ENCODE measurements at regions not wholly inside any gene's neighbourhood (a gene's known extent, or its start where the extent isn't known, plus 50 kb on each side); places are given as distances from the start of the nearest gene placed in this dataset.

DNA sequence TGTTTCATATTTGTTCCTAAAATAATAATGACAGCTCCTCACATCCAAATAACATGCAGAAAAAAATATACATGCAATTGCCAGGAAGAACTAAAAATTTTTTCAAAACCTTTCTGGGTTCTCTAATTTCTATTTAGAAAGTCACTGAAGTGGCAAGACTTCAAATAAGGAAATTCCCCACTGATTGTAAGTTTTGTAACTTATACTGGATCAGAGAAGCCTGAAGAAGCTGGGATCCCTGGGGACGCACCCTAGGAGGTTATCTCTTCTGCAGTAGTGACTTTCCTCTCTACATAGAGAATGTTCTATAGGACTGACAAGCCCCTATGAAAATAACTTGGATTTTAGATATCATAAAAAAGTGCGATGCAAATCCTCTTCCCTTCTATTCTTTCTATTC, 182.6 kb downstream of the MRPL39 start:
- Histone ChIP-seq H3K79me2 (ENCODE audit: insufficient read depth, low read length) (no peaks in the 10 kb centered on the region), H3K9me3 (ENCODE audit: insufficient read depth, low read depth, low read length) (no peaks in the 10 kb centered on the region), H3K27me3 (ENCODE audit: insufficient read depth, low read length, poor library complexity, severe bottlenecking) (no peaks in the 10 kb centered on the region), H3K4me1 (ENCODE audit: insufficient read depth, low read length, poor library complexity, severe bottlenecking) (peaks cover 7% of the 10 kb centered on the region), H3K9ac (ENCODE audit: low read depth, low read length, poor library complexity, severe bottlenecking) (no peak overlapping the region), H3K9me2 (replicated peaks; ENCODE audit: low read depth, low read length) (no peaks in the 10 kb centered on the region), H3F3A (ENCODE audit: low read depth) (no peaks in the 10 kb centered on the region), H2AFZ (ENCODE audit: low read length) (no peak overlapping the region), H3K4me3 (ENCODE audit: low read length, poor library complexity, severe bottlenecking) (no peak overlapping the region), H3K36me3 (ENCODE audit: insufficient read depth, low read length) (no peaks in the 10 kb centered on the region), H3K4me2 (ENCODE audit: low read depth, low read length, poor library complexity, severe bottlenecking) (no peak overlapping the region), H4K20me1 (ENCODE audit: insufficient read depth, low read length, poor library complexity, severe bottlenecking) (no peaks in the 10 kb centered on the region)
- TF ChIP-seq, protein P1, sequence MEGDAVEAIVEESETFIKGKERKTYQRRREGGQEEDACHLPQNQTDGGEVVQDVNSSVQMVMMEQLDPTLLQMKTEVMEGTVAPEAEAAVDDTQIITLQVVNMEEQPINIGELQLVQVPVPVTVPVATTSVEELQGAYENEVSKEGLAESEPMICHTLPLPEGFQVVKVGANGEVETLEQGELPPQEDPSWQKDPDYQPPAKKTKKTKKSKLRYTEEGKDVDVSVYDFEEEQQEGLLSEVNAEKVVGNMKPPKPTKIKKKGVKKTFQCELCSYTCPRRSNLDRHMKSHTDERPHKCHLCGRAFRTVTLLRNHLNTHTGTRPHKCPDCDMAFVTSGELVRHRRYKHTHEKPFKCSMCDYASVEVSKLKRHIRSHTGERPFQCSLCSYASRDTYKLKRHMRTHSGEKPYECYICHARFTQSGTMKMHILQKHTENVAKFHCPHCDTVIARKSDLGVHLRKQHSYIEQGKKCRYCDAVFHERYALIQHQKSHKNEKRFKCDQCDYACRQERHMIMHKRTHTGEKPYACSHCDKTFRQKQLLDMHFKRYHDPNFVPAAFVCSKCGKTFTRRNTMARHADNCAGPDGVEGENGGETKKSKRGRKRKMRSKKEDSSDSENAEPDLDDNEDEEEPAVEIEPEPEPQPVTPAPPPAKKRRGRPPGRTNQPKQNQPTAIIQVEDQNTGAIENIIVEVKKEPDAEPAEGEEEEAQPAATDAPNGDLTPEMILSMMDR (conservative IDR thresholded peaks at IDR 0.05; ENCODE audit: low read length) = no peak
- no peak for TF ChIP-seq EZH2phosphoT487 (IDR thresholded peaks at IDR 0.05; ENCODE audit: borderline replicate concordance)

DNA sequence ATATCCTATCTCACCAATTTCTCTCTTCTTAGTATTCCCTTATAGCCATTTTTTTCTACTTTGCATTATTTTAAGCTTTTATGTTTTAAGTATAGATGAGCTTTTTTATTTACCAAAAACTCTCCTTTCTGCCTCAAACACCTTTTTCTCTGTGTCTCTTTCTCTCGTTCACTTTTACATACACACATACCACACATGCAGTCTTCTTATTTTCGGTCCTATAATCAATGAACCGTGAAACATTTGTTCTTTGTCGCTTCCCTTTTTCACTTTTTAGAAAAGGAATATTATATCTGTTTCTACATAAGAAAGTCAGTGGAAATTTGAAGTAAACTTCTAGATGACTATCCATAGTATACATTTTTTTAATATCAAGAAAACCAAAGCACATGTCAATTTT, 183.2 kb downstream of the MRPL39 start:
- no peaks in the 10 kb centered on the region for H3K9me3 ChIP-seq (ENCODE audit: insufficient read depth, low read depth, low read length)
- H3K79me2 ChIP-seq (ENCODE audit: insufficient read depth, low read length) = no peaks in the 10 kb centered on the region
- peaks cover 7% of the 10 kb centered on the region for H3K4me1 ChIP-seq (ENCODE audit: insufficient read depth, low read length, poor library complexity, severe bottlenecking)
- no peaks in the 10 kb centered on the region for H3K27me3 ChIP-seq (ENCODE audit: insufficient read depth, low read length, poor library complexity, severe bottlenecking)
- no peak overlapping the region for H3K9ac ChIP-seq (ENCODE audit: low read depth, low read length, poor library complexity, severe bottlenecking)
- no peak overlapping the region for H3K4me3 ChIP-seq (ENCODE audit: low read length, poor library complexity, severe bottlenecking)
- H3K4me2 ChIP-seq (ENCODE audit: low read depth, low read length, poor library complexity, severe bottlenecking) = no peak overlapping the region
- no peak for TF ChIP-seq EZH2phosphoT487 (IDR thresholded peaks at IDR 0.05; ENCODE audit: borderline replicate concordance)
- TF ChIP-seq, protein P1 (conservative IDR thresholded peaks at IDR 0.05; ENCODE audit: low read length) = no peak
- H3K9me2 ChIP-seq (replicated peaks; ENCODE audit: low read depth, low read length) = no peaks in the 10 kb centered on the region
- no peaks in the 10 kb centered on the region for H3K36me3 ChIP-seq (ENCODE audit: insufficient read depth, low read length)
- no peaks in the 10 kb centered on the region for H3F3A ChIP-seq (ENCODE audit: low read depth)
- H2AFZ ChIP-seq (ENCODE audit: low read length) = no peak overlapping the region
- H4K20me1 ChIP-seq (ENCODE audit: insufficient read depth, low read length, poor library complexity, severe bottlenecking) = no peaks in the 10 kb centered on the region

DNA sequence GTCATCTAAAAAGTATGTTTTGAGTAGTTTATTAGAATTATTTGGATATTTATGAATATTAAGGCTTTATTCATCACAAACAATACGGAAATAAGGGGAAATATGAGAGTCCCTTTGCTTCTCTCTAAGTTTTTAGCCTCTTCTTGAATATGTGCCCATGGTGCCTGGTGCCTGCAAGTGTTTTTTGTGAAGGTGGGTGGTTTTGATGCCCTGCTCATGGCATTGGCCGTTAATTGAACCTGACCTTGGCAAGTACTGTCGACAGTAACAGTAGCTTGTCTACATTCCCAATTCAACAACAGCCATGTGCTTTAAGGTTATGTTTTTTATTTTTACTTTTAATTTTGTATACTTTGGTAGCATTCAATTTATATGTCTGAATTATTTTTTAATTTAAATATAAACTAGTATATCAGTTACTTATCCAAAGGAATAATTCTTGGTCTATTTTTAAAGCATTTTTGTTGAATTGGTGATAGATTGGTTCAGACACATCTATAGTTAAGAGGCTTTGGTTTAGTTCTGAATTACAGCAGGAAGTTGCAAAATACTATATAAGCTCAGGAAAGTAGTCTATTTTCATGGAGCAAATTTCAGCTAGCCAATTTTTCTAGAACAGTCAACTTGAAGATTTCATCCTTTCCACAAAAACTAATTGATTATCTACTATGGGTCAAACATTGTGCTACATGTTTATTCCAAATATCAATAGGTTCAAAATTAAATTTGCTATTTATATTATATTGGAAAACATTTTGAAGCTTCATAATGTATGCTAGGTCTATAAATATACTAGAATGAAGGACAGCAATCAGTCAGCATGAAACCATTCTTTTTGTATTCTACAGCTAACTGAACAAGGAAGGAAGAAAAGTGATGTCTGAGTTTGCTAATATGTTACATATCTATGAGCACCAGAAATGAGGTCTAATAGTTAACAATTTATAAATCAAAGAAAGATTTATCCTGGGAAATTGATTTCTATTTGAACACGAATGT, 184.4 kb downstream of the MRPL39 start:
- Histone ChIP-seq H3K4me3 (ENCODE audit: low read length, poor library complexity, severe bottlenecking) (no peak overlapping the region), H2AFZ (ENCODE audit: low read length) (no peak overlapping the region), H4K20me1 (ENCODE audit: insufficient read depth, low read length, poor library complexity, severe bottlenecking) (no peaks in the 10 kb centered on the region), H3K9me3 (ENCODE audit: insufficient read depth, low read depth, low read length) (no peaks in the 10 kb centered on the region), H3K4me1 (ENCODE audit: insufficient read depth, low read length, poor library complexity, severe bottlenecking) (peaks cover 7% of the 10 kb centered on the region), H3K9ac (ENCODE audit: low read depth, low read length, poor library complexity, severe bottlenecking) (no peak overlapping the region), H3K9me2 (replicated peaks; ENCODE audit: low read depth, low read length) (no peaks in the 10 kb centered on the region), H3K27me3 (ENCODE audit: insufficient read depth, low read length, poor library complexity, severe bottlenecking) (no peaks in the 10 kb centered on the region), H3F3A (ENCODE audit: low read depth) (no peaks in the 10 kb centered on the region), H3K36me3 (ENCODE audit: insufficient read depth, low read length) (no peaks in the 10 kb centered on the region), H3K79me2 (ENCODE audit: insufficient read depth, low read length) (no peaks in the 10 kb centered on the region), H3K4me2 (ENCODE audit: low read depth, low read length, poor library complexity, severe bottlenecking) (no peak overlapping the region)
- TF ChIP-seq, protein P1 (conservative IDR thresholded peaks at IDR 0.05; ENCODE audit: low read length) = no peak
- TF ChIP-seq EZH2phosphoT487 (IDR thresholded peaks at IDR 0.05; ENCODE audit: borderline replicate concordance) = no peak

Measured in Loucy (cell line).